HUES48 (cell line): ENCODE measurements at regions not wholly inside any gene's neighbourhood (a gene's known extent, or its start where the extent isn't known, plus 50 kb on each side); places are given as distances from the start of the nearest gene placed in this dataset.

ENCODE experiments used
- H3K27ac ChIP-seq: one replicate; pipeline ENCODE4 v1.7.0; 2013; ENCODE audit warnings: low read depth, low read length, inconsistent platforms
- H3K27me3 ChIP-seq: 2 replicates; pipeline ENCODE4 v1.6.1; 2013; ENCODE audit warnings: mild to moderate bottlenecking, low read length; ENCODE audit not compliant: control insufficient read depth, insufficient read depth
- H3K36me3 ChIP-seq: 2 replicates; pipeline ENCODE4 v1.6.1; 2013; ENCODE audit warnings: low read length; ENCODE audit not compliant: control insufficient read depth, insufficient read depth
- H3K4me1 ChIP-seq: 2 replicates; pipeline ENCODE4 v1.6.1; 2013; ENCODE audit warnings: mild to moderate bottlenecking, low read length; ENCODE audit not compliant: control insufficient read depth, insufficient read depth
- H3K4me3 ChIP-seq: 2 replicates; pipeline ENCODE4 v1.5.1; 2013; ENCODE audit warnings: mild to moderate bottlenecking, low read depth, low read length
- H3K9ac ChIP-seq: 2 replicates; pipeline ENCODE4 v1.6.1; 2013; ENCODE audit warnings: mild to moderate bottlenecking, low read depth, low read length, moderate library complexity
- H3K9me3 ChIP-seq: 2 replicates; pipeline ENCODE4 v1.6.1; 2013; ENCODE audit warnings: low read length; ENCODE audit not compliant: control insufficient read depth, insufficient read depth

DNA sequence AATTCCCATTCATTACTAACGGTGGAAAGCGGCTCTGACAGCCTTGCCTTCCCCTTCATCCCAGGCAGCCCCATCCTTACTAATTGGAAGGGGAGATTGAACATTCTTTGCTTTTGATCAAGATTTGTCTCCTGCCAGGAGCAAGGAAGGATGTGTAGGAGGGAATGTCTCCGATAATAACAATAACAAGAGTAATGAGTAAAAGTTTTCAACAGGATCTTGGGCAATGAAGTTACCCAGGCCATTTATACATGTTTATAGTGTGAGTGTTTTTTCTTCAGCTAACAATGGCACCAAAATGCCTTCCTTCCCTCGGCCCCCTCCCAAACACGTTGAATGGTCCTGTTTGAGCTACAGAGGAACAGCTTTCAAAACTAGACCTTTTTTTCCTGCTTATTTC, 83.8 kb downstream of the GATA6 start:
- Histone ChIP-seq H3K4me1 (no peaks in the 10 kb centered on the region), H3K9ac (no peak overlapping the region), H3K27ac (no peak overlapping the region), H3K9me3 (no peaks in the 10 kb centered on the region), H3K36me3 (no peaks in the 10 kb centered on the region), H3K4me3 (no peak overlapping the region), H3K27me3 (no peaks in the 10 kb centered on the region)
